ENCODE measurements at regions not wholly inside any gene's neighbourhood (a gene's known extent, or its start where the extent isn't known, plus 50 kb on each side); places are given as distances from the start of the nearest gene placed in this dataset.
"Not testable (repeated sequence)": the region's sequence is repeated elsewhere in the genome, so short reads cannot be mapped to it uniquely, and the experiment has no call there.

GRCh38 chr7:112959276-112959675, 127.4 kb downstream of the GPR85 start:
- no peaks in the 10 kb centered on the region for H3K36me3 ChIP-seq (ENCODE audit: control insufficient read depth in 2 of 2, insufficient read depth in 2 of 2, low read length in 1 of 2)
- no peak overlapping the region for H3K27ac ChIP-seq (ENCODE audit: low read depth in 2 of 2, low read length in 1 of 2)
- H3K4me3 ChIP-seq (ENCODE audit: low read depth in 1 of 2, low read length in 2 of 2), result no peak overlapping the region
- H3K9me3 ChIP-seq (ENCODE audit: control insufficient read depth in 2 of 2, insufficient read depth in 1 of 2, low read depth in 1 of 2, low read length in 1 of 2), result no peaks in the 10 kb centered on the region
- no peaks in the 10 kb centered on the region for H3K27me3 ChIP-seq (ENCODE audit: control insufficient read depth in 1 of 2, insufficient read depth in 2 of 2, low read length in 2 of 2)
- H3K4me1 ChIP-seq (ENCODE audit: control insufficient read depth in 2 of 2, insufficient read depth in 2 of 2, low read length in 1 of 2), result no peaks in the 10 kb centered on the region

GRCh38 chr7:112958775-112959174, 127.9 kb downstream of the GPR85 start:
- Histone ChIP-seq H3K4me3 (ENCODE audit: low read depth in 1 of 2, low read length in 2 of 2) (no peak overlapping the region), H3K27me3 (ENCODE audit: control insufficient read depth in 1 of 2, insufficient read depth in 2 of 2, low read length in 2 of 2) (no peaks in the 10 kb centered on the region)

GRCh38 chr7:112957901-112958300, 128.7 kb downstream of the GPR85 start:
- Histone ChIP-seq H3K27me3 (ENCODE audit: control insufficient read depth in 1 of 2, insufficient read depth in 2 of 2, low read length in 2 of 2) (no peaks in the 10 kb centered on the region), H3K36me3 (ENCODE audit: control insufficient read depth in 2 of 2, insufficient read depth in 2 of 2, low read length in 1 of 2) (no peaks in the 10 kb centered on the region), H3K4me1 (ENCODE audit: control insufficient read depth in 2 of 2, insufficient read depth in 2 of 2, low read length in 1 of 2) (no peaks in the 10 kb centered on the region), H3K27ac (ENCODE audit: low read depth in 2 of 2, low read length in 1 of 2) (no peak overlapping the region), H3K4me3 (ENCODE audit: low read depth in 1 of 2, low read length in 2 of 2) (no peak overlapping the region), H3K9me3 (ENCODE audit: control insufficient read depth in 2 of 2, insufficient read depth in 1 of 2, low read depth in 1 of 2, low read length in 1 of 2) (no peaks in the 10 kb centered on the region)

More at GRCh38 chr7:112958775-112959174, 127.9 kb downstream of the GPR85 start:
- H3K4me1 ChIP-seq (ENCODE audit: control insufficient read depth in 2 of 2, insufficient read depth in 2 of 2, low read length in 1 of 2), result no peaks in the 10 kb centered on the region
- no peaks in the 10 kb centered on the region for H3K9me3 ChIP-seq (ENCODE audit: control insufficient read depth in 2 of 2, insufficient read depth in 1 of 2, low read depth in 1 of 2, low read length in 1 of 2)
- H3K36me3 ChIP-seq (ENCODE audit: control insufficient read depth in 2 of 2, insufficient read depth in 2 of 2, low read length in 1 of 2), result no peaks in the 10 kb centered on the region
- H3K27ac ChIP-seq (ENCODE audit: low read depth in 2 of 2, low read length in 1 of 2), result no peak overlapping the region

- not testable (repeated sequence) for H3K36me3 ChIP-seq (ENCODE audit: control insufficient read depth in 2 of 2, insufficient read depth in 2 of 2, low read length in 1 of 2); H3K27me3 ChIP-seq (ENCODE audit: control insufficient read depth in 1 of 2, insufficient read depth in 2 of 2, low read length in 2 of 2); H3K27ac ChIP-seq (ENCODE audit: low read depth in 2 of 2, low read length in 1 of 2); H3K9me3 ChIP-seq (ENCODE audit: control insufficient read depth in 2 of 2, insufficient read depth in 1 of 2, low read depth in 1 of 2, low read length in 1 of 2); H3K4me3 ChIP-seq (ENCODE audit: low read depth in 1 of 2, low read length in 2 of 2); H3K4me1 ChIP-seq (ENCODE audit: control insufficient read depth in 2 of 2, insufficient read depth in 2 of 2, low read length in 1 of 2)
- WGBS, 2 donors, result 63 to 66% methylated on average over 3 of the region's 3 CpGs
Measured at GRCh38 chr7:112953031-112953430, 133.6 kb downstream of the GPR85 start.

GRCh38 chr7:112951070-112951469, 135.6 kb downstream of the GPR85 start:
- 81 to 82% methylated on average over 4 of the region's 4 CpGs for WGBS, 2 donors

GRCh38 chr7:112949682-112950081, 136.9 kb downstream of the GPR85 start:
- not testable (repeated sequence) for H3K9me3 ChIP-seq (ENCODE audit: control insufficient read depth in 2 of 2, insufficient read depth in 1 of 2, low read depth in 1 of 2, low read length in 1 of 2); H3K4me1 ChIP-seq (ENCODE audit: control insufficient read depth in 2 of 2, insufficient read depth in 2 of 2, low read length in 1 of 2); H3K36me3 ChIP-seq (ENCODE audit: control insufficient read depth in 2 of 2, insufficient read depth in 2 of 2, low read length in 1 of 2); H3K4me3 ChIP-seq (ENCODE audit: low read depth in 1 of 2, low read length in 2 of 2); H3K27ac ChIP-seq (ENCODE audit: low read depth in 2 of 2, low read length in 1 of 2); H3K27me3 ChIP-seq (ENCODE audit: control insufficient read depth in 1 of 2, insufficient read depth in 2 of 2, low read length in 2 of 2)
- WGBS, 2 donors, result 66% methylated on average over 4 of the region's 4 CpGs

More at GRCh38 chr7:112951070-112951469, 135.6 kb downstream of the GPR85 start:
- H3K4me3 ChIP-seq (ENCODE audit: low read depth in 1 of 2, low read length in 2 of 2), result no peak overlapping the region
- H3K27me3 ChIP-seq (ENCODE audit: control insufficient read depth in 1 of 2, insufficient read depth in 2 of 2, low read length in 2 of 2), result no peaks in the 10 kb centered on the region
- H3K9me3 ChIP-seq (ENCODE audit: control insufficient read depth in 2 of 2, insufficient read depth in 1 of 2, low read depth in 1 of 2, low read length in 1 of 2), result no peaks in the 10 kb centered on the region
- no peak overlapping the region for H3K27ac ChIP-seq (ENCODE audit: low read depth in 2 of 2, low read length in 1 of 2)
- H3K4me1 ChIP-seq (ENCODE audit: control insufficient read depth in 2 of 2, insufficient read depth in 2 of 2, low read length in 1 of 2), result no peaks in the 10 kb centered on the region
- no peaks in the 10 kb centered on the region for H3K36me3 ChIP-seq (ENCODE audit: control insufficient read depth in 2 of 2, insufficient read depth in 2 of 2, low read length in 1 of 2)

DNA sequence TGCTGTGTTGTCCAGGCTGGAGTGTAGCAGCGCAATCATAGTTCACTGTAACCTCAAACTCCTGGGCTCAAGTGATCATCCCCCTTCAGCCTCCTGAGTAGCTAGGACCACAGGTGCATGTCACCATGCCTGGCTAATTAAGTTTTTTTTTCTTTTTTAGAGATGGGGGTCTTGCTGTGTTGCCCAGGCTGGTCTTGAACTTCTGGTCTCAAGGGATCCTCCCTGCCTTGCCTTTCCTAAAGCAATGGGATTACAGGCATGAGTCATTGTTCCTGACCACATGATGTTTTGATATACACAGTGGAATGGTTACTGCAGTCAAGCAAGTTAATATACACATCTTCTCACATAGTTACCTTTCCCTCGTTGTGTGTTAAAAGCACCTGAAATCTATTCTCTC, 140.3 kb downstream of the GPR85 start:
- H3K36me3 ChIP-seq (ENCODE audit: control insufficient read depth in 2 of 2, insufficient read depth in 2 of 2, low read length in 1 of 2), result no peaks in the 10 kb centered on the region
- no peaks in the 10 kb centered on the region for H3K9me3 ChIP-seq (ENCODE audit: control insufficient read depth in 2 of 2, insufficient read depth in 1 of 2, low read depth in 1 of 2, low read length in 1 of 2)
- WGBS, 2 donors, result 89 to 94% methylated on average over 2 of the region's 2 CpGs
- H3K4me1 ChIP-seq (ENCODE audit: control insufficient read depth in 2 of 2, insufficient read depth in 2 of 2, low read length in 1 of 2), result no peaks in the 10 kb centered on the region
- H3K4me3 ChIP-seq (ENCODE audit: low read depth in 1 of 2, low read length in 2 of 2), result no peak overlapping the region
- H3K27me3 ChIP-seq (ENCODE audit: control insufficient read depth in 1 of 2, insufficient read depth in 2 of 2, low read length in 2 of 2), result no peaks in the 10 kb centered on the region
- no peak overlapping the region for H3K27ac ChIP-seq (ENCODE audit: low read depth in 2 of 2, low read length in 1 of 2)

DNA sequence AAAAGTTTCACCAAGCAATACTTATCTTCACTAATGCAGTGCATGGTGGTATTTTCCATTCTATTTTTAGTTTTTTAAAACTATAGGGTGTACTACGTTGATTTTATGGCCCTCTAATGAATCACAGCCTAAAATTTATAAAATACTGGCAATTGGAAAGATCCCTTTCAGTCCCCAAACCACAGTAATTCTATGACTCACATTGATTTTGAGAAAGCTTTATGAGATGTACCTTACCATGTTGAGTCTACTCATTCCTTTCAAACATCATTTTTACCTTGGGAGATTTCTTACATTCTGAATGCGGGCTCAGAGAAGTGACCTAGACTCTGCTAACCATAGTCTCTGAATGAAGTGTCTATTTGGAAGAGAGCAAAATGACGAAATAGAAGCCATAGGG, 141.6 kb downstream of the GPR85 start:
- WGBS, 2 donors, result 79 to 85% methylated on average over 3 of the region's 3 CpGs
- no peak overlapping the region for H3K27ac ChIP-seq (ENCODE audit: low read depth in 2 of 2, low read length in 1 of 2)
- H3K4me1 ChIP-seq (ENCODE audit: control insufficient read depth in 2 of 2, insufficient read depth in 2 of 2, low read length in 1 of 2), result no peaks in the 10 kb centered on the region
- no peak overlapping the region for H3K4me3 ChIP-seq (ENCODE audit: low read depth in 1 of 2, low read length in 2 of 2)
- H3K9me3 ChIP-seq (ENCODE audit: control insufficient read depth in 2 of 2, insufficient read depth in 1 of 2, low read depth in 1 of 2, low read length in 1 of 2), result no peaks in the 10 kb centered on the region
- H3K27me3 ChIP-seq (ENCODE audit: control insufficient read depth in 1 of 2, insufficient read depth in 2 of 2, low read length in 2 of 2), result no peaks in the 10 kb centered on the region
- no peaks in the 10 kb centered on the region for H3K36me3 ChIP-seq (ENCODE audit: control insufficient read depth in 2 of 2, insufficient read depth in 2 of 2, low read length in 1 of 2)

GRCh38 chr7:112942981-112943380, 143.6 kb downstream of the GPR85 start:
- Histone ChIP-seq H3K27me3 (ENCODE audit: control insufficient read depth in 1 of 2, insufficient read depth in 2 of 2, low read length in 2 of 2) (no peaks in the 10 kb centered on the region), H3K4me1 (ENCODE audit: control insufficient read depth in 2 of 2, insufficient read depth in 2 of 2, low read length in 1 of 2) (peaks cover 0 to 3% of the 10 kb centered on the region in 2 donors), H3K4me3 (ENCODE audit: low read depth in 1 of 2, low read length in 2 of 2) (no peak overlapping the region), H3K36me3 (ENCODE audit: control insufficient read depth in 2 of 2, insufficient read depth in 2 of 2, low read length in 1 of 2) (no peaks in the 10 kb centered on the region), H3K27ac (ENCODE audit: low read depth in 2 of 2, low read length in 1 of 2) (no peak overlapping the region), H3K9me3 (ENCODE audit: control insufficient read depth in 2 of 2, insufficient read depth in 1 of 2, low read depth in 1 of 2, low read length in 1 of 2) (no peaks in the 10 kb centered on the region)
- 78 to 80% methylated on average over 1 of the region's 1 CpG for WGBS, 2 donors

DNA sequence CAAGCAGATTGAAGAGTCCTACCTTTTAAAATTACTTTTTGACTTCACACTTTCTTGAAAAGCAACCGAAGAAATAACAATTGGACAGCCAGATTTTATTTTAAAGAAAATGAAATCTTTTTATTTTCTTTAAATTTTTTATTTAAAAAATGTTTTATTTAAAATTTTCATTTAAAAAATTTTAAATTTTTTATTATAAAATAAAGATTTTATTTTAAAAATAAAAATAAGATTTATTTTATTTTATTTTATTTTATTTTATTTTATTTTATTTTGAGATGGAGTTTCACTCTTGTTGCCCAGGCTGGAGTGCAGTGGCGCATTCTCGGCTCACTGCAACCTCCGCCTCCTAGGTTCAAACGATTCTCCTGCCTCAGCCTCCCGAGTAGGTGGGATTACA, 144.5 kb downstream of the GPR85 start:
- H3K4me1 ChIP-seq (ENCODE audit: control insufficient read depth in 2 of 2, insufficient read depth in 2 of 2, low read length in 1 of 2); H3K4me3 ChIP-seq (ENCODE audit: low read depth in 1 of 2, low read length in 2 of 2); H3K9me3 ChIP-seq (ENCODE audit: control insufficient read depth in 2 of 2, insufficient read depth in 1 of 2, low read depth in 1 of 2, low read length in 1 of 2); H3K27ac ChIP-seq (ENCODE audit: low read depth in 2 of 2, low read length in 1 of 2); H3K27me3 ChIP-seq (ENCODE audit: control insufficient read depth in 1 of 2, insufficient read depth in 2 of 2, low read length in 2 of 2); H3K36me3 ChIP-seq (ENCODE audit: control insufficient read depth in 2 of 2, insufficient read depth in 2 of 2, low read length in 1 of 2): not testable (repeated sequence)
- 89 to 97% methylated on average over 6 of the region's 6 CpGs for WGBS, 2 donors
